Bronchial epithelial cell (primary cell): ENCODE measurements at regions not wholly inside any gene's neighbourhood (a gene's known extent, or its start where the extent isn't known, plus 50 kb on each side); places are given as distances from the start of the nearest gene placed in this dataset.

ENCODE experiments used
- DNase-seq: peaks from one replicate; pipeline ENCODE4 v3.0.0-alpha.2; 2010; ENCODE audit warnings: low read depth
- FAIRE-seq: peaks from 2 replicates; lab custom pipeline; 2011; peaks lifted over from hg19 to GRCh38; lab: Jason Lieb, UNC
- H3K27me3 ChIP-seq: 2 replicates; pipeline ENCODE4 v1.5.1; 2011; ENCODE audit warnings: low read length; ENCODE audit not compliant: control insufficient read depth, insufficient read depth
- H3K36me3 ChIP-seq: 2 replicates; pipeline ENCODE4 v1.5.1; 2011; ENCODE audit warnings: low read length; ENCODE audit not compliant: control insufficient read depth, insufficient read depth
- H3K4me3 ChIP-seq: 2 replicates; pipeline ENCODE4 v1.5.1; 2011; ENCODE audit warnings: mild to moderate bottlenecking, low read depth, low read length, control low read depth
- CTCF ChIP-seq: IDR thresholded peaks from 2 replicates; pipeline ENCODE4 v1.5.1; 2011; ENCODE audit warnings: mild to moderate bottlenecking, moderate library complexity, low read length, control low read depth, inconsistent platforms; ENCODE audit not compliant: insufficient read depth, severe bottlenecking

GRCh38 chr2:2507417-2507997 is 176.4 kb upstream of the MYT1L start:
- TF ChIP-seq CTCF, result no peak
- Histone ChIP-seq H3K4me3 (no peak overlapping the region), H3K36me3 (no peaks in the 10 kb centered on the region), H3K27me3 (no peaks in the 10 kb centered on the region)
- FAIRE-seq (no peak), DNase-seq (no peak)

- DNase-seq (no peak), FAIRE-seq (no peak)
- no peak for TF ChIP-seq CTCF
- H3K36me3 ChIP-seq, result no peaks in the 10 kb centered on the region
- H3K4me3 ChIP-seq, result no peak overlapping the region
- H3K27me3 ChIP-seq, result no peaks in the 10 kb centered on the region
Measured at GRCh38 chr2:2506536-2506935, 175.5 kb upstream of the MYT1L start.

GRCh38 chr2:2505604-2506003 is 174.5 kb upstream of the MYT1L start:
- no peaks in the 10 kb centered on the region for H3K27me3 ChIP-seq
- DNase-seq (no peak), FAIRE-seq (no peak)
- no peak overlapping the region for H3K4me3 ChIP-seq
- TF ChIP-seq CTCF, result no peak
- no peaks in the 10 kb centered on the region for H3K36me3 ChIP-seq

GRCh38 chr2:2503864-2504418 is 172.9 kb upstream of the MYT1L start:
- no peak for TF ChIP-seq CTCF
- Histone ChIP-seq H3K27me3 (no peaks in the 10 kb centered on the region), H3K36me3 (no peaks in the 10 kb centered on the region), H3K4me3 (no peak overlapping the region)
- DNase-seq (no peak), FAIRE-seq (no peak)

GRCh38 chr2:2502201-2502549 is 171.1 kb upstream of the MYT1L start:
- DNase-seq (no peak), FAIRE-seq (no peak)
- Histone ChIP-seq H3K36me3 (no peaks in the 10 kb centered on the region), H3K27me3 (no peaks in the 10 kb centered on the region), H3K4me3 (no peak overlapping the region)
- no peak for TF ChIP-seq CTCF

- FAIRE-seq (peak; percentile 50), DNase-seq (peak; percentile 7)
- H3K27me3 ChIP-seq, result no peaks in the 10 kb centered on the region
- no peak for TF ChIP-seq CTCF
- no peaks in the 10 kb centered on the region for H3K36me3 ChIP-seq
- H3K4me3 ChIP-seq, result no peak overlapping the region
Measured at GRCh38 chr2:2501454-2502200, 170.6 kb upstream of the MYT1L start.
